ENCODE measurements at regions not wholly inside any gene's neighbourhood (a gene's known extent, or its start where the extent isn't known, plus 50 kb on each side); places are given as distances from the start of the nearest gene placed in this dataset.

GRCh38 chr12:94756789-94757188, 106.4 kb upstream of the TMCC3 start:
- Mint-ChIP-seq H3K27ac (no peak overlapping the region), H3K4me3 (ENCODE audit: low read depth) (no peak overlapping the region), H3K9me3 (ENCODE audit: low read depth) (no peaks in the 10 kb centered on the region), H3K36me3 (ENCODE audit: insufficient read depth) (no peaks in the 10 kb centered on the region), H3K4me1 (ENCODE audit: low read depth) (no peaks in the 10 kb centered on the region), H3K27me3 (peaks cover 18% of the 10 kb centered on the region)
- DNase-seq (ENCODE audit: low spot score, unreplicated experiment) = no peak
- no peak for TF ChIP-seq CTCF (IDR thresholded peaks at IDR 0.05; ENCODE audit: unreplicated experiment)

DNA sequence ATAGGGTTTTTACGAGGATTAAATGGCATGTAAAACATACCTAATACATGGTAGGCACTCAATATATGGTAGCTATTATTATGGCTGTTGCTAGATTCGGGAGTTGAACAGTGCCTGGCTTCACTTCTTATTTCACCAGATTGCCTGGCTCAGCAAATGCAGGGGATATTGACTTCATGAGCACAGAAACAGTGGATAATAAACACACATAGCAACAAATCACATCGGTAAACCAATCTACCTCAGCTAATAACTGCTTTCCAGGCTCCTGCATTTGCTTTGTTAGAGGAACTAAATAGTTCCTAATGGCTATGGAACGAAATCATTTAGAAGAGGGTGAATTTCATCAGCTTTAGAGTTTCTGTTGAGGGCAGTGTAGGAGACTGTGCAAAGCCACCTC, 105.2 kb upstream of the TMCC3 start:
- Mint-ChIP-seq H3K4me1 (ENCODE audit: low read depth) (peaks cover under 1% of the 10 kb centered on the region), H3K27ac (no peak overlapping the region)
- DNase-seq (ENCODE audit: low spot score, unreplicated experiment) = no peak

DNA sequence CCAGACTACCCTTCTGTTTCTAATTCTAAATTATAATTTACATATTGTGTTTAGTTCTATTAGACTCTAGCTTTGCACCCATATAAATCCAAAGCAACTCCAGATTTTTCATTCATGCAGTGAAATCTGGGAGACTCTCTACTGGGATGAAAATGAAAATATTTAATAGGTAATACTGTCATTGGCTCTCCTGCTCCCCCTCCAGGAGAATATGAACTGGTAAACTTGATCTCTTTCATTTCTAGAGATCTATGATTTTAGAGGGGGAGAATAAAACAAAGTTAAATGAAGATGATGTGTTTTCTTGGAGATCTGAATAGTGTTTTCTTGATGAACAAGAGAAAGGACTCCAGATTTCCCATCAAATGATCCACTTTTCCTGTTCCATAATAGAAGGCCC, 104.3 kb upstream of the TMCC3 start:
- peaks cover 2% of the 10 kb centered on the region for H3K4me1 Mint-ChIP-seq (ENCODE audit: low read depth)

More for the DNA sequence above, 105.2 kb upstream of the TMCC3 start:
- TF ChIP-seq CTCF (IDR thresholded peaks at IDR 0.05; ENCODE audit: unreplicated experiment) = no peak
- H3K27me3 Mint-ChIP-seq = peaks cover 20% of the 10 kb centered on the region
- H3K9me3 Mint-ChIP-seq (ENCODE audit: low read depth) = no peaks in the 10 kb centered on the region
- H3K4me3 Mint-ChIP-seq (ENCODE audit: low read depth) = no peak overlapping the region
- H3K36me3 Mint-ChIP-seq (ENCODE audit: insufficient read depth) = no peaks in the 10 kb centered on the region

GRCh38 chr12:94753036-94753679, 102.8 kb upstream of the TMCC3 start:
- Mint-ChIP-seq H3K9me3 (ENCODE audit: low read depth) (no peaks in the 10 kb centered on the region), H3K4me1 (ENCODE audit: low read depth) (peaks cover 2% of the 10 kb centered on the region), H3K36me3 (ENCODE audit: insufficient read depth) (no peaks in the 10 kb centered on the region), H3K27ac (no peak overlapping the region), H3K4me3 (ENCODE audit: low read depth) (no peak overlapping the region), H3K27me3 (peaks cover 20% of the 10 kb centered on the region)
- TF ChIP-seq CTCF (IDR thresholded peaks at IDR 0.05; ENCODE audit: unreplicated experiment) = no peak
- DNase-seq (ENCODE audit: low spot score, unreplicated experiment) = no peak

More for the DNA sequence above, 104.3 kb upstream of the TMCC3 start:
- Mint-ChIP-seq H3K27me3 (peaks cover 20% of the 10 kb centered on the region), H3K27ac (no peak overlapping the region), H3K4me3 (ENCODE audit: low read depth) (no peak overlapping the region), H3K36me3 (ENCODE audit: insufficient read depth) (no peaks in the 10 kb centered on the region), H3K9me3 (ENCODE audit: low read depth) (no peaks in the 10 kb centered on the region)
- DNase-seq (ENCODE audit: low spot score, unreplicated experiment) = no peak
- TF ChIP-seq CTCF (IDR thresholded peaks at IDR 0.05; ENCODE audit: unreplicated experiment) = no peak

GRCh38 chr12:94750864-94751263, 100.5 kb upstream of the TMCC3 start:
- Mint-ChIP-seq H3K4me1 (ENCODE audit: low read depth) (peaks cover 2% of the 10 kb centered on the region), H3K27ac (no peak overlapping the region), H3K4me3 (ENCODE audit: low read depth) (no peak overlapping the region), H3K36me3 (ENCODE audit: insufficient read depth) (no peaks in the 10 kb centered on the region), H3K27me3 (peaks cover 17% of the 10 kb centered on the region), H3K9me3 (ENCODE audit: low read depth) (no peaks in the 10 kb centered on the region)
- TF ChIP-seq CTCF (IDR thresholded peaks at IDR 0.05; ENCODE audit: unreplicated experiment) = no peak
- no peak for DNase-seq (ENCODE audit: low spot score, unreplicated experiment)
